GM12874 (cell line): ENCODE measurements at regions not wholly inside any gene's neighbourhood (a gene's known extent, or its start where the extent isn't known, plus 50 kb on each side); places are given as distances from the start of the nearest gene placed in this dataset.

Source experiments
- CTCF ChIP-seq: IDR thresholded peaks from 2 replicates; pipeline ENCODE4 v1.5.1; 2011; ENCODE audit warnings: low read depth, mild to moderate bottlenecking, control low read depth, low read length, moderate library complexity; ENCODE audit not compliant: insufficient read depth

- TF ChIP-seq CTCF, result no peak
Measured at GRCh38 chr21:16086936-16087335, 357.2 kb downstream of the USP25 start.

- no peak for TF ChIP-seq CTCF
Measured at GRCh38 chr21:16087523-16087922, 357.7 kb downstream of the USP25 start.

GRCh38 chr21:16088056-16088455, 358.3 kb downstream of the USP25 start:
- no peak for TF ChIP-seq CTCF

- TF ChIP-seq CTCF, result no peak
Measured at GRCh38 chr21:16095005-16095404, 365.2 kb downstream of the USP25 start.

GRCh38 chr21:16096988-16097387, 367.2 kb downstream of the USP25 start:
- TF ChIP-seq CTCF, result no peak

- no peak for TF ChIP-seq CTCF
Measured at GRCh38 chr21:16102113-16102512, 372.3 kb downstream of the USP25 start.

- TF ChIP-seq CTCF, result no peak
Measured at GRCh38 chr21:16108561-16109075, 378.8 kb downstream of the USP25 start.
